RWPE2 (cell line): ENCODE measurements at regions not wholly inside any gene's neighbourhood (a gene's known extent, or its start where the extent isn't known, plus 50 kb on each side); places are given as distances from the start of the nearest gene placed in this dataset.

Source experiments
- ATAC-seq: fragments of 200-7000 bp; cut with Tn5 transposase; 3 replicates; pipeline ENCODE4 v1.9.1; 2021; ENCODE audit warnings: low read depth
- DNase-seq: peaks from one replicate; pipeline ENCODE4 v3.0.0-alpha.2; 2020; ENCODE audit warnings: low spot score
- H3K27ac ChIP-seq: fragments of 450-650 bp; 2 replicates; pipeline ENCODE4 v1.5.1; 2017; ENCODE audit warnings: mild to moderate bottlenecking; ENCODE audit not compliant: poor library complexity, severe bottlenecking
- H3K27me3 ChIP-seq: fragments of 250-450 bp; sonication (Bioruptor Pico); 2 replicates; pipeline ENCODE4 v1.5.1; 2021; ENCODE audit warnings: mild to moderate bottlenecking, moderate library complexity; ENCODE audit not compliant: insufficient read depth, poor library complexity, severe bottlenecking
- H3K36me3 ChIP-seq: fragments of 250-450 bp; sonication (Bioruptor Pico); 2 replicates; pipeline ENCODE4 v1.5.1; 2020; ENCODE audit warnings: low read depth, mild to moderate bottlenecking, moderate library complexity
- H3K4me1 ChIP-seq: fragments of 250-450 bp; sonication (Bioruptor Pico); 2 replicates; pipeline ENCODE4 v1.5.1; 2021; ENCODE audit warnings: mild to moderate bottlenecking, moderate library complexity; ENCODE audit not compliant: insufficient read depth, poor library complexity, severe bottlenecking
- H3K4me3 ChIP-seq: fragments of 250-450 bp; sonication (Bioruptor Pico); 2 replicates; pipeline ENCODE4 v1.5.1; 2021; ENCODE audit warnings: mild to moderate bottlenecking, moderate library complexity; ENCODE audit not compliant: severe bottlenecking
- H3K9me3 ChIP-seq: fragments of 250-450 bp; sonication (Bioruptor Pico); 2 replicates; pipeline ENCODE4 v1.5.1; 2021; ENCODE audit warnings: mild to moderate bottlenecking, moderate library complexity; ENCODE audit not compliant: severe bottlenecking
- CTCF ChIP-seq: fragments of 450-650 bp; IDR thresholded peaks from one replicate; pipeline ENCODE4 v1.5.1; 2017; ENCODE audit warnings: mild to moderate bottlenecking, moderate library complexity; ENCODE audit not compliant: poor library complexity, severe bottlenecking

- peak; percentile 56; the same call in 2 of the 3 replicates for ATAC-seq
- H3K4me3 ChIP-seq: no peak overlapping the region
- no peaks in the 10 kb centered on the region for H3K36me3 ChIP-seq
- H3K9me3 ChIP-seq: no peaks in the 10 kb centered on the region
- no peak for DNase-seq
- H3K27ac ChIP-seq: no peak overlapping the region
- no peaks in the 10 kb centered on the region for H3K27me3 ChIP-seq
- no peaks in the 10 kb centered on the region for H3K4me1 ChIP-seq
- no peak for TF ChIP-seq CTCF
Observed at GRCh38 chr1:22388671-22389450, 62.8 kb upstream of the ZBTB40 start.

- Histone ChIP-seq H3K27me3 (peaks cover 2% of the 10 kb centered on the region), H3K4me1 (no peaks in the 10 kb centered on the region), H3K36me3 (no peaks in the 10 kb centered on the region), H3K4me3 (no peak overlapping the region), H3K27ac (no peak overlapping the region), H3K9me3 (no peaks in the 10 kb centered on the region)
- no peak for TF ChIP-seq CTCF
- DNase-seq: no peak
- ATAC-seq: no peak
Observed at GRCh38 chr1:22393587-22393986, 58.1 kb upstream of the ZBTB40 start.

- DNase-seq: no peak
- Histone ChIP-seq H3K4me1 (no peaks in the 10 kb centered on the region), H3K4me3 (no peak overlapping the region), H3K36me3 (no peaks in the 10 kb centered on the region), H3K27me3 (peaks cover 12% of the 10 kb centered on the region), H3K9me3 (no peaks in the 10 kb centered on the region), H3K27ac (no peak overlapping the region)
- ATAC-seq: no peak
- no peak for TF ChIP-seq CTCF
Observed at GRCh38 chr1:22398656-22399420, 52.8 kb upstream of the ZBTB40 start.

GRCh38 chr1:22399421-22400091, 52.1 kb upstream of the ZBTB40 start:
- no peak for ATAC-seq
- Histone ChIP-seq H3K27me3 (peaks cover 12% of the 10 kb centered on the region), H3K9me3 (no peaks in the 10 kb centered on the region)

More at GRCh38 chr1:22399421-22400091, 52.1 kb upstream of the ZBTB40 start:
- no peak overlapping the region for H3K4me3 ChIP-seq
- H3K27ac ChIP-seq: no peak overlapping the region
- no peak for TF ChIP-seq CTCF
- H3K36me3 ChIP-seq: no peaks in the 10 kb centered on the region
- no peaks in the 10 kb centered on the region for H3K4me1 ChIP-seq
- DNase-seq: no peak
